Endothelial cell (in vitro differentiated cells): ENCODE measurements at regions not wholly inside any gene's neighbourhood (a gene's known extent, or its start where the extent isn't known, plus 50 kb on each side); places are given as distances from the start of the nearest gene placed in this dataset.

Experiments used
- DNase-seq: peaks from one replicate; pipeline ENCODE4 v3.0.0; 2021; ENCODE audit warnings: low spot score
- H3K27ac Mint-ChIP-seq: one replicate; pipeline ENCODE4 v1.8.0; 2021; ENCODE audit warnings: mixed read lengths, inconsistent platforms; ENCODE audit not compliant: unreplicated experiment
- H3K27me3 Mint-ChIP-seq: one replicate; pipeline ENCODE4 v1.8.0; 2021; ENCODE audit warnings: mild to moderate bottlenecking, moderate library complexity, mixed read lengths, inconsistent platforms; ENCODE audit not compliant: unreplicated experiment
- H3K36me3 Mint-ChIP-seq: one replicate; pipeline ENCODE4 v1.8.0; 2021; ENCODE audit warnings: mild to moderate bottlenecking, low read depth, mixed read lengths, inconsistent platforms; ENCODE audit not compliant: unreplicated experiment
- H3K4me1 Mint-ChIP-seq: one replicate; pipeline ENCODE4 v1.8.0; 2021; ENCODE audit warnings: mild to moderate bottlenecking, mixed read lengths, inconsistent platforms; ENCODE audit not compliant: unreplicated experiment
- H3K4me3 Mint-ChIP-seq: one replicate; pipeline ENCODE4 v1.8.0; 2021; ENCODE audit warnings: mild to moderate bottlenecking, mixed read lengths, inconsistent platforms; ENCODE audit not compliant: unreplicated experiment
- H3K9me3 Mint-ChIP-seq: one replicate; pipeline ENCODE4 v1.8.0; 2021; ENCODE audit warnings: mixed read lengths, inconsistent platforms; ENCODE audit not compliant: unreplicated experiment
- CTCF ChIP-seq: fragments of 200-600 bp; sonication (generic); IDR thresholded peaks from one replicate; pipeline ENCODE4 v1.5.0; 2021; ENCODE audit warnings: antibody characterized with exemption; ENCODE audit not compliant: unreplicated experiment

- DNase-seq, result no peak
- Mint-ChIP-seq H3K36me3 (peaks cover 1% of the 10 kb centered on the region), H3K4me3 (no peak overlapping the region), H3K27me3 (peaks cover 3% of the 10 kb centered on the region), H3K9me3 (no peaks in the 10 kb centered on the region), H3K27ac (no peak overlapping the region), H3K4me1 (peaks cover 2% of the 10 kb centered on the region)
- no peak for TF ChIP-seq CTCF
Observed at GRCh38 chr3:43783987-43784639, 93.4 kb downstream of the ABHD5 start.

- no peaks in the 10 kb centered on the region for H3K36me3 Mint-ChIP-seq
- H3K27me3 Mint-ChIP-seq, result peaks cover 3% of the 10 kb centered on the region
- no peak for TF ChIP-seq CTCF
- no peaks in the 10 kb centered on the region for H3K9me3 Mint-ChIP-seq
- peaks cover 2% of the 10 kb centered on the region for H3K4me1 Mint-ChIP-seq
- DNase-seq, result no peak
- no peak overlapping the region for H3K4me3 Mint-ChIP-seq
- no peak overlapping the region for H3K27ac Mint-ChIP-seq
Observed at GRCh38 chr3:43784640-43785011, 93.9 kb downstream of the ABHD5 start.

DNA sequence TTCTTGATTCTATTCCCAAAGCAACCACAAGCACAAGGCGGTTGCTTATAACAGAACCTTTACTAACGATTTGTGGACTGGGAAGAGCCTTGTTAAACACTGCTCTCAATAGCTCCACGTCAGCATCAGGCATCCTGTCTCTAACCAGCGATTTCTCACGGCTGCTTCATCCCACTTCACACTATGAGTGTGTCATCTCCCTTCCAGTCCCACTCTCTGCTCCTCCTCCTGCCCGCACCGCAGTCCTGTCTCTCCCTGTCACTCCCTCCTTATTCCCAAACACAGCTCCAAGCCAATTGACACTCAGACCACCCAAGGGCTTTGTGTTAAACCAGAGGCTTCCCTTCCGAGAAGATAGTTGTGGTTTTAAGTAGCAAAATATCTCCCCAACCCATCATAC lies 94.8 kb downstream of the ABHD5 start:
- H3K27me3 Mint-ChIP-seq, result peaks cover 5% of the 10 kb centered on the region
- no peak for TF ChIP-seq CTCF
- no peak for DNase-seq
- no peak overlapping the region for H3K4me3 Mint-ChIP-seq
- H3K36me3 Mint-ChIP-seq, result peaks cover 2% of the 10 kb centered on the region
- H3K4me1 Mint-ChIP-seq, result peaks cover 2% of the 10 kb centered on the region
- no peak overlapping the region for H3K27ac Mint-ChIP-seq
- H3K9me3 Mint-ChIP-seq, result no peaks in the 10 kb centered on the region

GRCh38 chr3:43786102-43786501 lies 95.4 kb downstream of the ABHD5 start:
- DNase-seq, result no peak
- Mint-ChIP-seq H3K4me3 (no peak overlapping the region), H3K27me3 (peaks cover 5% of the 10 kb centered on the region), H3K36me3 (peaks cover 3% of the 10 kb centered on the region), H3K4me1 (peaks cover 2% of the 10 kb centered on the region), H3K9me3 (no peaks in the 10 kb centered on the region), H3K27ac (no peak overlapping the region)
- no peak for TF ChIP-seq CTCF

- DNase-seq, result no peak
- Mint-ChIP-seq H3K27ac (no peak overlapping the region), H3K9me3 (no peaks in the 10 kb centered on the region), H3K27me3 (peaks cover 11% of the 10 kb centered on the region), H3K4me1 (peaks cover 2% of the 10 kb centered on the region), H3K4me3 (no peak overlapping the region), H3K36me3 (peaks cover 3% of the 10 kb centered on the region)
- no peak for TF ChIP-seq CTCF
Observed at GRCh38 chr3:43786526-43787305, 96.0 kb downstream of the ABHD5 start.
